H9 (cell line): ENCODE measurements at regions not wholly inside any gene's neighbourhood (a gene's known extent, or its start where the extent isn't known, plus 50 kb on each side); places are given as distances from the start of the nearest gene placed in this dataset.

Source experiments
- DNase-seq: peaks from one replicate; pipeline ENCODE4 v3.0.0-alpha.2; 2017
- H2AFZ ChIP-seq: one replicate; pipeline ENCODE4 v1.6.1; 2013; ENCODE audit warnings: mild to moderate bottlenecking, low read length, control low read depth, moderate library complexity
- H2AK5ac ChIP-seq: 2 replicates; pipeline ENCODE4 v1.6.1; 2013; ENCODE audit warnings: low read length, control low read depth, mixed read lengths; ENCODE audit not compliant: insufficient read length
- H2BK120ac ChIP-seq: one replicate; pipeline ENCODE4 v1.6.1; 2013; ENCODE audit warnings: low read depth, mild to moderate bottlenecking, low read length, control low read depth, inconsistent platforms; ENCODE audit not compliant: poor library complexity, severe bottlenecking
- H2BK12ac ChIP-seq: 2 replicates; pipeline ENCODE4 v1.6.1; 2013; ENCODE audit warnings: low read length, control low read depth, mixed read lengths, low read depth; ENCODE audit not compliant: insufficient read length
- H2BK15ac ChIP-seq: 2 replicates; pipeline ENCODE4 v1.6.1; 2013; ENCODE audit warnings: low read depth, low read length, control low read depth
- H2BK20ac ChIP-seq: one replicate; pipeline ENCODE4 v1.6.1; 2013; ENCODE audit warnings: low read depth, mild to moderate bottlenecking, low read length, control low read depth, inconsistent platforms; ENCODE audit not compliant: poor library complexity, severe bottlenecking
- H2BK5ac ChIP-seq: 2 replicates; pipeline ENCODE4 v1.6.1; 2013; ENCODE audit warnings: low read length, control low read depth, mixed read lengths; ENCODE audit not compliant: insufficient read length
- H3K14ac ChIP-seq: 2 replicates; pipeline ENCODE4 v1.6.1; 2013; ENCODE audit warnings: low read length, control low read depth; ENCODE audit not compliant: insufficient read depth
- H3K18ac ChIP-seq: 2 replicates; pipeline ENCODE4 v1.6.1; 2013; ENCODE audit warnings: low read depth, mild to moderate bottlenecking, mixed read lengths, low read length, control low read depth; ENCODE audit not compliant: insufficient read length
- H3K23ac ChIP-seq: 2 replicates; pipeline ENCODE4 v1.6.1; 2013; ENCODE audit warnings: low read length, control low read depth, mixed read lengths, low read depth; ENCODE audit not compliant: insufficient read length
- H3K23me2 ChIP-seq: 2 replicates; pipeline ENCODE4 v1.6.1; 2013; ENCODE audit warnings: low read depth, mild to moderate bottlenecking, mixed read lengths, low read length, control low read depth; ENCODE audit not compliant: insufficient read length, poor library complexity, severe bottlenecking
- H3K27ac ChIP-seq: 2 replicates; pipeline ENCODE4 v1.5.1; 2013; ENCODE audit warnings: low read length, control low read depth, mixed read lengths, low read depth; ENCODE audit not compliant: insufficient read length
- H3K27me3 ChIP-seq: 2 replicates; pipeline ENCODE4 v1.6.1; 2013; ENCODE audit warnings: low read length, control low read depth, inconsistent platforms; ENCODE audit not compliant: insufficient read depth
- H3K4ac ChIP-seq: 2 replicates; pipeline ENCODE4 v1.6.1; 2013; ENCODE audit warnings: low read depth, mild to moderate bottlenecking, control low read depth, inconsistent platforms, low read length, moderate library complexity
- H3K4me1 ChIP-seq: 2 replicates; pipeline ENCODE4 v1.6.1; 2013; ENCODE audit warnings: low read length, control low read depth, inconsistent platforms; ENCODE audit not compliant: insufficient read depth
- H3K4me2 ChIP-seq: 2 replicates; pipeline ENCODE4 v1.6.1; 2013; ENCODE audit warnings: low read length, control low read depth, mixed read lengths; ENCODE audit not compliant: insufficient read length, insufficient read depth
- H3K56ac ChIP-seq: 2 replicates; pipeline ENCODE4 v1.6.1; 2013; ENCODE audit warnings: low read depth, mild to moderate bottlenecking, mixed read lengths, low read length, control low read depth; ENCODE audit not compliant: insufficient read length
- H3K79me1 ChIP-seq: 2 replicates; pipeline ENCODE4 v1.6.1; 2013; ENCODE audit warnings: low read depth, mild to moderate bottlenecking, moderate library complexity, low read length, control low read depth, inconsistent platforms; ENCODE audit not compliant: insufficient read depth, poor library complexity, severe bottlenecking
- H3K79me2 ChIP-seq: 2 replicates; pipeline ENCODE4 v1.6.1; 2013; ENCODE audit warnings: low read length, control low read depth, inconsistent platforms; ENCODE audit not compliant: insufficient read depth
- H3K9ac ChIP-seq: 2 replicates; pipeline ENCODE4 v1.6.1; 2013; ENCODE audit warnings: low read length, control low read depth, mixed read lengths; ENCODE audit not compliant: insufficient read length; ENCODE audit errors: extremely low read depth
- H3K9me3 ChIP-seq: one replicate; pipeline ENCODE4 v1.6.1; 2013; ENCODE audit warnings: low read depth, low read length, inconsistent platforms; ENCODE audit not compliant: control insufficient read depth
- H3T11ph ChIP-seq: one replicate; pipeline ENCODE4 v1.6.1; 2013; ENCODE audit warnings: mild to moderate bottlenecking, low read length, control low read depth, inconsistent platforms
- H4K20me1 ChIP-seq: one replicate; pipeline ENCODE4 v1.6.1; 2013; ENCODE audit not compliant: control insufficient read depth, insufficient read length, insufficient read depth
- H4K5ac ChIP-seq: 2 replicates; pipeline ENCODE4 v1.6.1; 2013; ENCODE audit warnings: low read depth, mild to moderate bottlenecking, mixed read lengths, low read length, control low read depth; ENCODE audit not compliant: insufficient read length
- H4K8ac ChIP-seq: replicated peaks from 2 replicates; pipeline ENCODE4 v1.6.1; 2013; ENCODE audit warnings: low read length, control low read depth, mixed read lengths, low read depth; ENCODE audit not compliant: insufficient read length
- H4K91ac ChIP-seq: 2 replicates; pipeline ENCODE4 v1.6.1; 2013; ENCODE audit warnings: low read depth, mild to moderate bottlenecking, moderate library complexity, mixed read lengths, low read length, control low read depth; ENCODE audit not compliant: insufficient read length
- H3K27ac Mint-ChIP-seq, 3 experiments: 2 replicates in 2 of 3; 3 replicates in 1 of 3; pipeline ENCODE4 v1.8.0; 2020 to 2021; ENCODE audit warnings: mixed read lengths in 3 of 3, mild to moderate bottlenecking in 1 of 3, moderate library complexity in 1 of 3
- H3K27me3 Mint-ChIP-seq: 2 replicates; pipeline ENCODE4 v1.8.0; 2021; ENCODE audit warnings: low read depth, mild to moderate bottlenecking, moderate library complexity, mixed read lengths
- H3K36me3 Mint-ChIP-seq, 3 experiments: 2 replicates in 2 of 3; 3 replicates in 1 of 3; pipeline ENCODE4 v1.8.0; 2020 to 2021; ENCODE audit warnings: low read depth in 3 of 3, mixed read lengths in 3 of 3; ENCODE audit not compliant: insufficient read depth in 1 of 3
- H3K4me1 Mint-ChIP-seq, 2 experiments: 2 replicates each; pipeline ENCODE4 v1.8.0; 2020; ENCODE audit warnings: mixed read lengths in 2 of 2
- H3K4me3 Mint-ChIP-seq, 2 experiments: 2 replicates in 1 of 2; 3 replicates in 1 of 2; pipeline ENCODE4 v1.8.0; 2020 to 2021; ENCODE audit warnings: mild to moderate bottlenecking in 2 of 2, mixed read lengths in 2 of 2, moderate library complexity in 1 of 2
- H3K9me3 Mint-ChIP-seq, 2 experiments: 2 replicates in 1 of 2; 3 replicates in 1 of 2; pipeline ENCODE4 v1.8.0; 2020; ENCODE audit warnings: mild to moderate bottlenecking in 2 of 2, mixed read lengths in 2 of 2, moderate library complexity in 1 of 2
- CTCF ChIP-seq: fragments of 200-600 bp; sonication (generic); conservative IDR thresholded peaks from 3 replicates; pipeline ENCODE4 v1.8.0; 2021; ENCODE audit warnings: antibody characterized with exemption, mild to moderate bottlenecking
- WGBS: extraction: QIAGEN DNeasy Blood & Tissue Kit; methylation state at CpG from one replicate; pipeline ENCODE4 v1.1.7; 2013; ENCODE audit warnings: missing lambda C conversion rate, low lambda C conversion rate, mixed read lengths; ENCODE audit not compliant: insufficient read length; ENCODE audit errors: extremely low coverage; 5-methylcytosine and 5-hydroxymethylcytosine counted together

DNA sequence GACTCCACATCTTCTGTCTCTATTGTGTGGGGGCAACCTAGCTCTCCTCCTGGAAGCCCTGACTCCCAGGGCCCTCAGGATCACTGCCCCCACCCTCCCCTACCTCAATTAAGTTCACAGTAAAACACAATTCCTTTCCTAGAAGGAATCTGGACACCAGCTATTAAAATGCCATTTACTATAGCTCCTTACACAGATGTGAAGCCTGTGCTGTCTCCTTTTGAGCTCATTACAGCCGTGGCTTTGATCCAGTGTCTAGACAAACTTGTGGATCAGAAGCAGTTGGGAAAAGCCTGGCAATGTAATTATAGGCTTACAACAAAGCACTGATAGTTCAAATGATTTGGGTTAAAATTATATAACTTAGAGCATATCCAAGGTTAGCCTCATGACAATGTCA lies 107.0 kb upstream of the SMIM23 start:
- Histone ChIP-seq H4K5ac (no peak overlapping the region), H3K9me3 (no peaks in the 10 kb centered on the region), H3K4ac (no peak overlapping the region), H3K56ac (no peak overlapping the region), H3K23me2 (no peaks in the 10 kb centered on the region), H2AFZ (no peak overlapping the region), H3K18ac (no peak overlapping the region), H3K27me3 (no peaks in the 10 kb centered on the region), H4K8ac (no peak overlapping the region), H3K9ac (no peak overlapping the region), H3K23ac (no peak overlapping the region), H3K79me1 (no peaks in the 10 kb centered on the region), H2BK12ac (no peak overlapping the region), H4K20me1 (no peaks in the 10 kb centered on the region), H2BK120ac (no peak overlapping the region), H3K79me2 (no peaks in the 10 kb centered on the region), H2BK20ac (no peak overlapping the region), H3K27ac (no peak overlapping the region), H2AK5ac (no peak overlapping the region), H3K14ac (no peak overlapping the region), H3K4me1 (no peaks in the 10 kb centered on the region; the same call in 1 of the 2 replicates), H3K4me2 (no peak overlapping the region), H3T11ph (no peak overlapping the region), H2BK5ac (no peak overlapping the region), H4K91ac (no peak overlapping the region), H2BK15ac (no peak overlapping the region)
- peak; percentile 6 for DNase-seq
- no peak for TF ChIP-seq CTCF
- no peak overlapping the region for H3K4me3 Mint-ChIP-seq
- no peak overlapping the region for H3K27ac Mint-ChIP-seq
- H3K27me3 Mint-ChIP-seq: peaks cover 25% of the 10 kb centered on the region
- H3K9me3 Mint-ChIP-seq: peaks cover 0 to 4% of the 10 kb centered on the region in 2 experiments; a peak in 2 of 5 replicates
- peaks cover 0 to 3% (median 2%) of the 10 kb centered on the region in 3 experiments; a peak in 4 of 7 replicates for H3K36me3 Mint-ChIP-seq
- no CpG with 5 or more reads among the region's 1 CpG for WGBS
- peaks cover 12 to 17% of the 10 kb centered on the region in 2 experiments for H3K4me1 Mint-ChIP-seq
